HG02870 (cell line): ENCODE measurements at regions not wholly inside any gene's neighbourhood (a gene's known extent, or its start where the extent isn't known, plus 50 kb on each side); places are given as distances from the start of the nearest gene placed in this dataset.

Source experiments
- ATAC-seq: cut with Tn5 transposase; IDR thresholded peaks from one replicate; pipeline ENCODE4 v1.9.1; 2021; ENCODE audit warnings: mild to moderate bottlenecking, moderate library complexity; ENCODE audit not compliant: unreplicated experiment

DNA sequence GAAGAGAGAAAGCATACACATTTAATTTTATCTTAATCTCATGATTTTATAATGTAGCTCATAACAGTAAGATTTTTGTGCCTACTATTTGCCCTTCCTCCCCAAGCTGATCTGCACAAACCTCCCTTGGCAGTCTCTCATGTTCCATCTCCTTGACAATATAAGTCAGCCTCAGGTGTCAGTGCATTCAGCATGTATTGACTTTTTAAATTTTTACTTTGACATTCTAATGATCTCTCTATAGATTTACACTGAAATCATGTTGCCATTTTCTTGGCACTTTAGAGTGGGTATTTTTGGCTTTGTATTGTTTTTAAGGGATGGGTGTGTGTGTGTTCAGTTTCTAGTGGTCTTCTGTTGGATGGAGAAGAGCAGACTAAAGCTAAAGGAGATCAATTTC lies 505.3 kb upstream of the CPEB2 start:
- ATAC-seq: no peak

DNA sequence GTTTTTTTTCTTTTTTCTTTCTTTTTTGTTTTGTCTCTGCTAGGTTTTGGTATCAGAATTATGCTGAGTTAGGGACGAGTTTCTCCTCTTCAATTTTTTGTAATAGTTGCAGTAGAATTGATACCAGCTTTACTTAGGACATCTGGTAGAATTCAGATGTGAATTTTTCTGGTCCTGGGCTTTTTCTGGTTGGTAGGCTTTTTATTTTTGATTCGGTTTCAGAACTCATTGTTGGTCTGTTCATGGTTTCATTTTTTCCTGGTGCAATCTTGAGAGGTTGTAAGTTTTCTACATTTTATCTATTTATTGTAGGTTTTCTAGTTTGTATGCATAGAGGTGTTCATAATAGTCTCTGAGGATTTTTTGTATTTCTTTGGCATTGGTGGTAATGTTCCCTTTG lies 498.1 kb upstream of the CPEB2 start:
- ATAC-seq: no peak

DNA sequence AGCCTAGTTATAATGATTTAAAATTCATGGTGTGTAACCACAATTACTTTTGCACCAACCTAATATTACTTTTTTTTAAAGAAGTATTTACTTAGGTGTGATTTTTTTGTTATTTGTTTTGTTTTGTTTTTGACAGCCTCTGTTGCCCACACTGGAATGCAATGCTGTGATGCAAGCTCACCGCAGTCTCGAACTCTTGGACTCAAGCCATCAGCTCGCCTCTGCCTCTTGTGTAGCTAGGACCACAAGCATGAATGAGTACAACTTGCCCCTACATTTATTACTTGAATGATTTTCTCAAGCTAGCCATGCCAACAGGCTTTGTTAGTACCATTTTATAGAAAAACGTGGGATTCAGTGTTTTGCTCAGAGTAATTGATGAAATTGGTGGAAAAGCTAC lies 488.8 kb upstream of the CPEB2 start:
- no peak for ATAC-seq

DNA sequence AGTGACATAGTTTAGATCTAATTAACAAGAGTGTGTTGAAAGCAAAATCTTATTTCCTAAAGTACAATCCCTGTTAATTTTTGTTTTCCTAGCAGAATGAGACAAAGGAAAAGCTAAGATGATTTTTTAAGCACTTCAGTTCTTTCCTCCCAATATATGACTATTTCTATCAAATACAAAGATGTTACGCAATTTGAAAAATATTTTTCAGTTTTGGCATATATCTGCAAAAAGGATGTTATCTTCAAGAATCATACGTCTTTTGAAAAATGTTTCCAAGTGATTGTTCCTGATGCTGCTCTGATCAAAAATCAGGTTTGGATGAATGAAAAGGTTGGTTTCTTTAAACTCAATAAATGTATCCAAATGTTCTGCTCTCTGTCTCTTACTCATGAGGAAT lies 486.7 kb upstream of the CPEB2 start:
- no peak for ATAC-seq

DNA sequence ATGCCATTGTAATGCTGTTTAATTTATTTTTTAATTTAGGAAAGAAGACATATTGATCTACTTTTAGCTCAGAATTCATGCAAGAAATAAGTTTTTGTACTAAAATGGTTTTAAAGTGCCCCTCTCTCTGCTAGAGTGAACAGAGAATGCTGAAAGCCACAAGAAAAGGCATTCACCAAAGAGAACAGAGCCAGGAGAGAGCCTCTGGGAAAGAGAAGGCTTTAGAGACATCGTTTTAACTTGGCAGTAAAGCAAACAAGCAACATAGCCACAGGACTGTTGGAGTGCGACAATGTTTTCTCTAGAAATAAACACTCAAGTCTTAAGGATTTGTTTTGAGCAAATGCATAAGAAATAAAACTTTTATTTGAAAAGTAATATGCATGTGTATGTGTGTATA lies 484.1 kb upstream of the CPEB2 start:
- no peak for ATAC-seq

DNA sequence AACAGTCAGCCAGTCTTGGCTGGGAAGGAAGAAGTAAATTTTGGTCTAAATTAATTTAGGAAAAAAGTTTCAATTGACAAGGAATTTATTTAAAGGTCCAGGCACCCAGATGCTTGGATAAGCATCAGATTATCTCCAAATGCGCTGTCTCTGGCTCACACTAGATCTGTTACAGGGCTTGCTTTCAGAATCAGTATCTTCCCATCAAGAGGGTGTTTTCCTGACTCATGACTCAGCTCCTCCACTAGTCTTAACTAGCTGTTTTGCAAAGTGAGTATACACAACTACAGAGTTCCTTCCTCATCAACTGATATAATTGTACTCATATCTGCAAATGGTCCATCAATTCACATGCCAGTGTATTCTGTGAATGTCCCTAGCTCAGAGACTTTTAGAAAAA lies 482.1 kb upstream of the CPEB2 start:
- ATAC-seq: no peak

DNA sequence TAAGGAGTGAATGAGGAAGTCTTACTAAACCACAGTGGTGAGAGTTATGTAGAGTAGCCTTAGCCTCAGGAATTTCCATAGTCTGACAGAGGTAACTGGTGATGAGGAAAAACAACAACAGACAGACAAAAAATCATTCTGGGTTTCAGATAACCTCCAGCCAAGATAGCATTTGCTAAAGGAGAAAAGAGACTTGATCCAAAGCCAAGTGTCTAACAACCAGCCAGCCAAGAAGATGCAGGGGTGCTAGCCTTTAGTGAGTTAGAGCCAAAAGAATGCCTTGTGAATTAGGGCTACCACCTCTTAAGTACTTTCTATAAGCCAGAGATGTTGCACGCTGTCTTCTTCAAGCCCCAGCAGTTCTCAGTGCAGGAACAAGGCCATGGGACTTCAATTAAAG lies 478.0 kb upstream of the CPEB2 start:
- ATAC-seq: no peak

DNA sequence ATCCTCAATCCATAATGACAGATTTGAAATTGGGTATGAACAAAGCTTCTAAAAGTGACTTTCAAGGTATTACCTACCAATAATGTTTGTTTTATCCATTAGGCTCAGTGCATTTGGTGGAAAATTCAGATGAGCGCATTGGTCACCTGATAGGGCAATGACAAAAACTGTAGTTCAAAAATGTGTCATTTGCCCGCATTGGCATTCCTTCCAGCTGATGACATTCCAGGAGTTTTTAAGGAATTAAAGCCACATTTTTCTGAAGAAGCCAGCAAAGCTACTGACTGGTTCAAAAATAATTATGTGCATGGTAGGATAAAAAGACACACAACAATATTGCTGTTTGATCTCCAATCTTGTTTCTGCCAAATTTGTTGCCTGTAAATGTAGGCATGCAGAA lies 473.4 kb upstream of the CPEB2 start:
- ATAC-seq: no peak

DNA sequence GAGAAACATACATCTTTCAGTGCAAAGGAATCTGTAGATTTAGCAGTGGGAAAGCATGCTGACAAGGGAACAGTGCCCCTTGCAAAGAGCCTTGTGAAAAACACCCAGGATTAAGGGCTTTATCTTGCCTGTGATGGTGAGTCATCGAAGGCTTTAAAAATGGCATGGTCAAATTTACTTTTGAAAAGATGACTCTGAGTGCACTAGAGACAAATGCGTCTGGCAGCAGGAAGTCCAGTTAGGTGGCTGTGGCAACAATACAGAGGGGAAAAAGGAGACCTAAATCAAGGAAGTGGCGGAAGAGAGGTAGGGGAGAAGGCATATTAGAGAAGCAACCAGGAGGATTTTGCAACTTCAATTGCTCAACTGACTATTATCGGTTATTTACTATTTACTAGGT lies 472.6 kb upstream of the CPEB2 start:
- no peak for ATAC-seq

DNA sequence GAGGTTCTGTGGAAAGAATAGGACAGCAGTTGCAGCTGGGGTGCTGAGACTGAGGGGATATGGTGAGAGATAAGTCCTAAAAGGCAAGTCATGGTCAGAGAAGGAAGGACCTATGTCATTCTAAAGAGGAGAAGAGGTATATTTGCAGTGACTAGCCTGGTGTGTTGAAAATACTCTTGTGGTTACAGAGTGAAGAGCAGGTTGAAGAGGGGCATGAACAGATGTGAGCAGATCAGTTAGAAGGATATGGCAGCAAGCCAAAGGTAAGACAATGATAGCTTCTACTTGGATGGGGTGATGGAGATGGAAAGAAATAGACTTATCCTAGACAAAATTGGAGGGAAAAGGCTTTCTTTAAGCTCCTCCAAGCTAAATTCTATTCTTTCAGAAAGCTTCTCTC lies 469.8 kb upstream of the CPEB2 start:
- no peak for ATAC-seq

DNA sequence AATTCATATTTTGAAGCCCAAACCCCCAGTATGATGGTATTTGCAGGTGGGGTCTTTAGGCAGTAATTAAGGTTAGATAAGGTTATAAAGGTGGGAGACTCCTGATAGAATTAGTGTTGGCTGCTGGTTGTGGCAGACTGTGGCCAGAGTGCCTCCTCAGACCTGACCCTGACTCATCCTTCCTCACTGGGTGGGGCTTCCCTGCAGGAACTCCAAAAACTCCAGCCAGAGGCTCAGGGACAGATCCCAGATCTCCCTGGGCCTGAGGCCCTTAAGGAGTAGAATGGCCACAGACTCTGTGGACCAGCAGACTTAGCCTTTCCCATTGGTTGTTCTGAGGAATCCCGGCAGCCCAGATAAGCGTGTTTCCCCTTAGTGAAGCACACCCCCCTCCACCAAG lies 463.0 kb upstream of the CPEB2 start:
- ATAC-seq: no peak

DNA sequence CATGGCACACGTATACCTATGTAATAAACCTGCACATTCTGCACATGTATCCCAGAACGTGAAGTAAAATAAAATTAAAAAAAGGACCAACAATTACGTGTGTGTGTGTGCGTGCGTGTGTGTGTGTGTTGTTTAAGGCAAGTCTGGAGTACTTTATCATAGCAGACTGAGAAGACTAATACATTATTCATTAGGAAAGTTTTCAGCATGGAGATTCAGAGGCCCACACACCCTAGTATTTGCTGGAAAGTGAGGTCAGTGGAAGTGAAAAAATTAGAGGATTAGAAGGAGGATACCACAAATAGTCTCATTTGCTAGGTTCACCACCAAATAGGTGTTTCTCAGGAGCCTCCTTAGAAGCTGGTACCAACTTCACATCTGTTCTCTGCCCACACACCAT lies 457.1 kb upstream of the CPEB2 start:
- no peak for ATAC-seq

DNA sequence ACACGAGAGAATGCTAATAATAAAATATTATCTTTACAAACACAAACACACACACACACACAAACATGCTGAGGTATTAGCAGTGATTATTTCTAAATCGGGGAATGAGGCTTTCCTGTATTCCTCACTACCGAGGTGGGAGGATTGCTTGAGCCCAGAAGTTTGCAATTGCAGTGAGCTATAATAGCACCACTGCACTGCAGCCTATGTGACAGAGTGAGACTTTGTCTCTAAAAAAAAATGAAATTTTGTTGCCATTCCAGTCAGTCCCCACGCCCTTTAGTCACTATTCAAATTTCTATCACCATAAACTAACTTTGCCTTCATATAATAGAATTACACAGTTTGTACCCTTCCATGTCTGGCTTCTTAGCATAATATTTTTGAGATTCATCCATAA lies 456.5 kb upstream of the CPEB2 start:
- no peak for ATAC-seq

DNA sequence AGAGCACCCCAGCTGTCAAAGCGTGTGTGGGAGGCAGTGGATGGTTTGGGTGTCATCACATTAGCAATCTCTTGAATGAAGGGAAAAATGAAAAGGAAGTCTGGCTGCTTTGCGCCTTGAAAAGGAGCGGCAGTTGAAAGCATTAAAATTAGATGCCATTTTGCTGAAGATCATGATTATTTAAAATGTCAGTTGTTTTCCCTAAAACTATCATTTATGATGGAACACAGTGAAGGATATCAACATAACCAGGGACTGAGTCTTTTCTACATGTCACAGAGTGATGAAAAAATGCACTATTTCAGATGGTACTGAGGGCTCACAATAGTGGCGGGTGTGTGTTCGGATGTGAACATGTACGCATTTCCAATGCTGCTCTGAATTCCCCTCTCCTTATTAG lies 450.2 kb upstream of the CPEB2 start:
- no peak for ATAC-seq

DNA sequence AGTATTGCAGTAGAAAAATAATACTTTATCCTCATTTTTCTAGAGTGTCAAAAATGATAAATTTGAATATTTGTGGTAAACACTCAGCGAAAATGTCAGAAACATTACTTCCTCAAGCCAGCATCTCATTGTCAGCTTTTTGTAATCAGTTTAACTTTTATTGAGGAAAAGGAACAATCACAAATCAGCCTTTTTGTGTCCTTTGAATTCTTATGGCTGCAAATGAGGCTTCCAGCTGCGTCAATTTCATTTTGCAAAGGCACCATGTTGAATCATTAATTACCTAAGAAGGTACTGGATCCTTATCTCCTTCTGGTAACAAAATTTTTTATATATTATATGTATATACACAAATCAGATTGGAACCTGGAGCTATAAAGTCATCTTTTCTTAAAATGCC lies 442.6 kb upstream of the CPEB2 start:
- ATAC-seq: no peak

DNA sequence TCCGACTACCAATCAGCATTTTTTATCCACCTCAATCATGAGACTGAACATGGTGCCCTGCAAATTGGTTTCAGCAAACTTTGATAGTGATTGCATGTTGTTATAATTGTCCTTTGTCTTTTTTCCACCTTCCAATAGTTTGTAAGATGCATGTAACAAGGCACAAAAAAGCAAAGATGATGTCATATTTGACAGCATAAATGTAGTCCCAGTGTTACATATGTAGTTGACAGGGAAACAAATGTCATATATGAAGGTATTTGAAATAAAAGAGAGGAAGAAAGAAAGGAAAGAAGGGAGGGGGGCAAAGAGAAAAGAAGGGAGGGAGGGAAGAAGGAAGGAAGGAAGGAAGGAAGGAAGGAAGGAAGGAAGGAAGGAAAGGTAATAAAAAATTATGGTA lies 441.7 kb upstream of the CPEB2 start:
- no peak for ATAC-seq

DNA sequence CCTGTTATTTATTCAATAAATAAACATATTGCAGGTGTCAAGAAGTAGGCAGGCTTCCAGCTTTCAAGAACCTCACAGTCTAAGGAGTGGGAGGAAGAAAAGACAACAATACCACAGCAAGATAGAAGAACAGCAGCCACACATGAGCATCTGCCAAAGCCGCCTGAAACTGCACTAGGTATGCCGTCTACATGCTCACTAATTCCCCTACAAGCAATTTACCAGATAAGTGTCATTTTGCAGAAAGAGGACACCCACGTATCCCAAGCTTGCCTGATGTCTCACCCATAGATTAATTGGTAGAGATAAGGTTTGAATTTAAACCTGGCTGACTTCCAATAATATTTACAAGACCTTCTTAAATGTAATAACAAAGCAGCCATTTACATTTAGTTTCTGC lies 439.4 kb upstream of the CPEB2 start:
- no peak for ATAC-seq

DNA sequence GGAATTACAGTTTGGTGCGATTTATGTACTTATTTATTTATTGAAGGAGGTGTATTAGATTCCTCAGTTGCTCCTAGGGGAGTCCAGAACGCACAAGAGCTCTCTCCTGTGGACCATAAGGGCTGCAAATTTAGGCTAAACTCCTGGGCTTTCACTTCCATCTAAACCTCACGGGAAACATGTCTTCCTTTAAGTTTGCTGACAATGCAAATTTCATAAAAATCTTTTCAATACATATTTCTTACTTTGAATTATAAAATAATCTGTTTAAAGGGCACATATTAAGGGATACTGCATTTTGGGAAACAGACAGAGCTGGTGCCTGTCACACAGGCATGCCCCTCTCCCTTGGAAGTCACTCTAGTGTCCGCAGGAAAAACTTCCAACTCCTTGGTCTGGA lies 438.0 kb upstream of the CPEB2 start:
- no peak for ATAC-seq

DNA sequence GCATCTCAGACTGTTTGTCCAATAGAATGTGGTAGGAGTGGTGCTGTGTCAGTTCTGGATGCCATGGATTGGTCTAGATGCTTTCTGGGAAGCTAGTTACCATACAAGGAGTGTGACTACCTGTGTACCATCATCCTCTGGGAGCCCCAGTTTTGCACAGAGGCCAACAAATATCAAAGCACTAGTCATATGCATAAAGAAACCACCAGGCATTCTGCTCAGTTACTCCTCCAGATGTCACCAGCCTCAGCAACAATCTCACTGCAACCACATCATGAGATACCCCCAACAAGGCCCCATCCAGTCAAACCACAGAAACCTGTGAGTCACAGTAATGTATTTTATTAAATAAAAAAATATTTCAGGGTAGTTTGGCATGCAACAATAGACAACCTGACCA lies 435.8 kb upstream of the CPEB2 start:
- ATAC-seq: no peak

DNA sequence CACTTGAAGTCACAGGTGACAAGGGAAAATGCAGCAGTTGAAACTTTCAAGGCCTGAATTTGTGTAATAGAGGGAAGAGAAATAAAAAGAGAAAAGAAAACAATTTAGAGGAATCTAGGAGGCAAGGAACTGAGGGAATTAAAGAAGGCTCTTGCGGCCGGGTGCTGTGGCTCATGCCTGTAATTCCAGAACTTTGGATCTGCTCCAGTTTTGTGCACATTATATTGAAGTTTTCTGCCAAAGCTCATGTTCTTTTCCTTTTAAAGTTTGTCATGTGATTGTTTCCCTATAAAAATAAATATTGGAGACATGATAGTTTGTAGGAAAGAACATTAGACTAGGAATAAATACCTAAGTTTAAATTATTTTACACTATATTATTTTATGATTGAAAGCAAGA lies 433.9 kb upstream of the CPEB2 start:
- ATAC-seq: no peak

DNA sequence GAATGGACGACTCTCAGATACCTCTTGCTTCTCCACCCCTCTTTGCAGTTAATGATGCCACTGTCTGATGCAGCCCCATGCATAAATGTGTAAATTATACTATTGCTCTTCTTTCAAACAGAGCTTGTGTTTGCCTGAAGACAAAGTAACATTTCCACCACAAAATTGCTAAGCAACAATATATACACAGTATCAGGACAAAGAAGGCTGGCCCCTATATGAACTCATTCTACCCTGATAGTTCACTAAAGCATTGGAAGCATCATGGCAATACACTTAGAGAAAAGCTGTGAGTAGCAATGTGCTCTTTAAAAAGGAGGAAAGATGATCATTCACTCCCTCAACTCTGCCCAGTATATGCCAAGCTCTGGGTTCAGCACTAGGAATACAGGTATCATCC lies 427.0 kb upstream of the CPEB2 start:
- no peak for ATAC-seq

DNA sequence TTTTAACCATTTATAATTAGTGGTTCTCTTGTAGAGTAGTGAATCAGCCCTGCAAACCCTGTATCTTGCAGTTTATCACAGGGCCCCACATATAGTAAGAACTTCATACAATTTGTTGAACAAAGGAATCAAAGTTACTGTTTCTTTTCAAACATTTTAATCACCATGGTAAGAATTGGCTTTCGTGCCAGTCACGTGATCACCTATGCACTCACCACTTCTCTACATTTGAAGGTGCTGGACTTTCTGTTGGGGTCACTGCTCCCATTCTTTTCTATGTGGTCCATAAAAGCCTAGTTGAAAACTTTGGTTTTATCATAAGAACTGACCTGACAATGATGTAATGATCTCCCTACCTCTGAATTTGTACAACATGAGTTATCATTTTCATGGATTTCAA lies 426.4 kb upstream of the CPEB2 start:
- ATAC-seq: no peak

DNA sequence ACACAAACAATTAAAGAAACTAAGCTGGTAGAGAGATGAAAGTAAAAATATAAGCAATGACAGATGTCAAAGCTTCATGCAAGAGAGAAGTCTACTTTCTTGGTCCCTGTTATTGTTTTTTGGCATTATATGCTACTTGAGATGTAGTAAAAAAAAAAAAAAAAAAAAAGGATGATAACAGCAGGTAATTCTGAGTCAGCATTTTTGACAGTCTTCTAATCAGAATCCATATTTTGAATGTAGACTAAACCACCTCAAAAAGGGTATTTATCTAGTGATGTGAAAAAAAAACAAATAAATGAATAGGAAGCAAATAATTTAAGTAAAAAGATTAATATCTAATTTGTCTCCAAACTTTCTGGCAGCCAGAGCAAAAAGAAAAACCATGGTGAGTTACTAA lies 422.2 kb upstream of the CPEB2 start:
- no peak for ATAC-seq

DNA sequence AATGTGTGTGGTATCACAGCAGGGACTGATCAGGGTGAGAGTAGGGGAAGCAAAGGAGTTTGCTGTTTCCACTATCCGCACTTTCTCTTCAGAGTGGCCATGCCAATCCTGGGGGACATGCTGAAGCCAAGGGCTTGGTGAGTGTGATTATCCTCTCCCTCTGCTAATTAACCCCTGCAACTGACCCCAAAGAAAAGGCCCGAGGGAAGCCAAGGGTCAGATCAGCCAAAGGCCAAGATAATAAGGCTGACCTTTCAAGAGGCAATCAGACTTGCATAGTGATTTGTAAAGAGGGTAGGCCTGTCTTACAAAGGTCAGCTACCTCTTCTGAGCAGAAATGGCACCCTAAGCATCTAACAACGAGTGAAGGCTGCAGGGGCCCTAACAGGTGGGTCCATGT lies 420.5 kb upstream of the CPEB2 start:
- ATAC-seq: no peak
